ENCODE measurements at regions not wholly inside any gene's neighbourhood (a gene's known extent, or its start where the extent isn't known, plus 50 kb on each side); places are given as distances from the start of the nearest gene placed in this dataset.

DNA sequence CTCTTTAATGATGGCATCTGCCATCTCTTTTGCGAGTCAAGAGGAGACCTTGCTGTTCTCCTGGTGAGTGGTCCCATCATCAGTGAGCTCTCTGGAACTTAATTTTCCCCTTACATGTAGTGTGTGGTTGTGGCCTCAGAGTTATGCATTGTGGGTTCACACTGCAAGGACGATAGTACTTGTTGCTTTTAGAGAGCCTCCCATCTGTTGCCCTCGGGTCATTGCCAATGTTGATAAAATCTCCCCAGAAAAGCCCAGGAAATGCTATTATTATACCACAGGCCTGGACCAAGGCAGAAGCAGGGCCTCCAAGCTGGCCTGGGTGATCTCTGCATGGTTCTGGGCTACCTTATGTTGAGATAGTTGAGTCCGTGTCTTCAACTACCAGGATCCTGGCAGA, 241.6 kb downstream of the BMP7 start:
- TF ChIP-seq, protein P1, sequence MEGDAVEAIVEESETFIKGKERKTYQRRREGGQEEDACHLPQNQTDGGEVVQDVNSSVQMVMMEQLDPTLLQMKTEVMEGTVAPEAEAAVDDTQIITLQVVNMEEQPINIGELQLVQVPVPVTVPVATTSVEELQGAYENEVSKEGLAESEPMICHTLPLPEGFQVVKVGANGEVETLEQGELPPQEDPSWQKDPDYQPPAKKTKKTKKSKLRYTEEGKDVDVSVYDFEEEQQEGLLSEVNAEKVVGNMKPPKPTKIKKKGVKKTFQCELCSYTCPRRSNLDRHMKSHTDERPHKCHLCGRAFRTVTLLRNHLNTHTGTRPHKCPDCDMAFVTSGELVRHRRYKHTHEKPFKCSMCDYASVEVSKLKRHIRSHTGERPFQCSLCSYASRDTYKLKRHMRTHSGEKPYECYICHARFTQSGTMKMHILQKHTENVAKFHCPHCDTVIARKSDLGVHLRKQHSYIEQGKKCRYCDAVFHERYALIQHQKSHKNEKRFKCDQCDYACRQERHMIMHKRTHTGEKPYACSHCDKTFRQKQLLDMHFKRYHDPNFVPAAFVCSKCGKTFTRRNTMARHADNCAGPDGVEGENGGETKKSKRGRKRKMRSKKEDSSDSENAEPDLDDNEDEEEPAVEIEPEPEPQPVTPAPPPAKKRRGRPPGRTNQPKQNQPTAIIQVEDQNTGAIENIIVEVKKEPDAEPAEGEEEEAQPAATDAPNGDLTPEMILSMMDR (IDR thresholded peaks at IDR 0.05): no peak
- no peak for TF ChIP-seq POLR2AphosphoS5 (IDR thresholded peaks at IDR 0.05)
- TF ChIP-seq POLR2A (IDR thresholded peaks at IDR 0.05): no peak
